Lung (tissue), 11 donors: ENCODE measurements at regions not wholly inside any gene's neighbourhood (a gene's known extent, or its start where the extent isn't known, plus 50 kb on each side); places are given as distances from the start of the nearest gene placed in this dataset.

Experiments
- ATAC-seq: fragments of 200-7000 bp; cut with Tn5 transposase; one replicate; pipeline ENCODE4 v1.9.1; 2020; ENCODE audit warnings: moderate number of reproducible peaks; ENCODE audit not compliant: insufficient read depth, low FRiP score
- DNase-seq, 3 donors: peaks; one replicate each; pipeline ENCODE4 v3.0.0-alpha.2; 2013 to 2017
- H3K27ac ChIP-seq, 2 donors: one replicate each; pipeline ENCODE4 v1.5.1; 2013; ENCODE audit warnings: mild to moderate bottlenecking in 2 of 2, moderate library complexity in 2 of 2, control low read depth in 1 of 2, inconsistent platforms in 1 of 2, low read depth in 1 of 2, low read length in 1 of 2
- H3K27me3 ChIP-seq, 3 donors: one replicate each; pipeline ENCODE4 v1.5.1; 2013; ENCODE audit warnings: low read length in 2 of 3; ENCODE audit not compliant: control insufficient read depth in 3 of 3, insufficient read depth in 3 of 3
- H3K36me3 ChIP-seq, 4 donors: one replicate each; pipeline ENCODE4 v1.5.1; 2013; ENCODE audit warnings: low read length in 4 of 4, mild to moderate bottlenecking in 1 of 4, moderate library complexity in 1 of 4; ENCODE audit not compliant: control insufficient read depth in 4 of 4, insufficient read depth in 4 of 4
- H3K4me1 ChIP-seq, 5 donors: one replicate each; pipeline ENCODE4 v1.5.1; 2013; ENCODE audit warnings: low read length in 5 of 5, mild to moderate bottlenecking in 2 of 5, moderate library complexity in 1 of 5; ENCODE audit not compliant: control insufficient read depth in 5 of 5, insufficient read depth in 5 of 5
- H3K4me3 ChIP-seq: one replicate; pipeline ENCODE4 v1.5.1; 2013; ENCODE audit warnings: mild to moderate bottlenecking, control low read depth, moderate library complexity
- H3K9ac ChIP-seq, 2 donors: one replicate each; pipeline ENCODE4 v1.5.1; 2013; ENCODE audit warnings: low read length in 2 of 2, control low read depth in 1 of 2; ENCODE audit not compliant: insufficient read depth in 1 of 2
- H3K9me3 ChIP-seq, 4 donors: one replicate each; pipeline ENCODE4 v1.5.1; 2013; ENCODE audit warnings: low read length in 3 of 4, mild to moderate bottlenecking in 1 of 4, moderate library complexity in 1 of 4; ENCODE audit not compliant: control insufficient read depth in 4 of 4, insufficient read depth in 3 of 4
- CTCF ChIP-seq: IDR thresholded peaks from 2 replicates; pipeline ENCODE4 v1.5.1; 2012; ENCODE audit warnings: mild to moderate bottlenecking; ENCODE audit errors: control extremely low read depth, extremely low read depth
- WGBS, 2 donors: extraction: QIAGEN DNeasy Blood & Tissue Kit; methylation state at CpG; one replicate each; pipeline ENCODE4 v1.1.7; 2013; 5-methylcytosine and 5-hydroxymethylcytosine counted together
- donor health status: control.
- donor health status: control.
- donor health status: Bipolar disorder and iron deficiency.
- donor health status: healthy.
- donor health status: DM: yes; HTN: yes; CAD: no.

- Histone ChIP-seq H3K27me3 (no peaks in the 10 kb centered on the region), H3K27ac (no peak overlapping the region), H3K9ac (no peak overlapping the region), H3K4me3 (no peak overlapping the region), H3K9me3 (no peaks in the 10 kb centered on the region), H3K4me1 (no peaks in the 10 kb centered on the region), H3K36me3 (no peaks in the 10 kb centered on the region)
- TF ChIP-seq CTCF: no peak
- ATAC-seq (no peak), DNase-seq (no peak)
- WGBS, 2 donors: 85 to 91% methylated on average over 9 of the region's 9 CpGs
Observed at GRCh38 chr18:73943763-73944162, 203.9 kb downstream of the FBXO15 start.

DNA sequence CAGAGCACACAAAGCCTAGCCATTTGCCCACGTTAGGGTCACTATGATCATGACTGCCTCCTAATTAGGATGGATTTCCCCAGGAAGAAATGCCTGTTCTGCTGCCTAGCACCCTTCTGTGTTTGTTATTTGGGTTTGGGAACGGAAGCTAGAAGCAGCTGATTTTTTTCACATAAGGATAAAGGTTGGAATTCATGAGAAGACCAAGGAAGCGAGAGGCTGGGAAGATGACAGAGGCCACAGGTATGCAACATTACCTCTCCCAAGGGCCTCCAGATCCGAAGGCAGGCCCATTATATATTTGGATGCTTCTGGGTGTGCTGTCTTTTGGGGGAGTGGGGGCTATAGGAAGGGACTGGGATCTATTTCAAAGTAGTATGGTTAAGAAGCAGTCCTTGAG is 204.7 kb downstream of the FBXO15 start:
- H3K36me3 ChIP-seq: no peaks in the 10 kb centered on the region
- DNase-seq: no peak
- H3K4me3 ChIP-seq: no peak overlapping the region
- no peaks in the 10 kb centered on the region for H3K4me1 ChIP-seq
- H3K27me3 ChIP-seq: no peaks in the 10 kb centered on the region
- H3K9ac ChIP-seq: no peak overlapping the region
- no peak for ATAC-seq
- no peak overlapping the region for H3K27ac ChIP-seq
- H3K9me3 ChIP-seq: no peaks in the 10 kb centered on the region
- no peak for TF ChIP-seq CTCF
- 78 to 86% methylated on average over 4 of the region's 4 CpGs for WGBS, 2 donors

GRCh38 chr18:73942081-73942625 is 205.5 kb downstream of the FBXO15 start:
- TF ChIP-seq CTCF: no peak
- Histone ChIP-seq H3K36me3 (no peaks in the 10 kb centered on the region), H3K27ac (no peak overlapping the region), H3K27me3 (no peaks in the 10 kb centered on the region), H3K4me3 (no peak overlapping the region), H3K9me3 (no peaks in the 10 kb centered on the region), H3K4me1 (no peaks in the 10 kb centered on the region), H3K9ac (no peak overlapping the region)
- DNase-seq (no peak), ATAC-seq (no peak)
- 81 to 83% methylated on average over 8 of the region's 8 CpGs for WGBS, 2 donors

GRCh38 chr18:73940721-73941120 is 206.9 kb downstream of the FBXO15 start:
- H3K4me3 ChIP-seq: no peak overlapping the region
- no peaks in the 10 kb centered on the region for H3K4me1 ChIP-seq
- ATAC-seq (no peak), DNase-seq (no peak)
- no peak overlapping the region for H3K27ac ChIP-seq
- no peaks in the 10 kb centered on the region for H3K36me3 ChIP-seq
- H3K27me3 ChIP-seq: no peaks in the 10 kb centered on the region
- 66 to 75% methylated on average over 8 of the region's 8 CpGs for WGBS, 2 donors
- TF ChIP-seq CTCF: no peak
- H3K9ac ChIP-seq: no peak overlapping the region
- no peaks in the 10 kb centered on the region for H3K9me3 ChIP-seq
